Tibial nerve (tissue), 4 donors: ENCODE measurements at regions not wholly inside any gene's neighbourhood (a gene's known extent, or its start where the extent isn't known, plus 50 kb on each side); places are given as distances from the start of the nearest gene placed in this dataset.

Source experiments
- EP300 ChIP-seq, 2 donors: sonication (generic); formaldehyde crosslinking; IDR thresholded peaks; one replicate each; pipeline ENCODE4 v1.6.1; 2017; ENCODE audit warnings: antibody characterized with exemption in 2 of 2, mild to moderate bottlenecking in 1 of 2
- POLR2A ChIP-seq, 2 donors: fragments of 450-650 bp; IDR thresholded peaks; one replicate each; pipeline ENCODE4 v1.6.1; 2017; ENCODE audit warnings: antibody characterized with exemption in 2 of 2, mild to moderate bottlenecking in 2 of 2, moderate library complexity in 2 of 2
- TF ChIP-seq, protein P1 (sequence below), 5 experiments: fragments of 200-600 bp in 3 of 5; fragments of 450-650 bp in 2 of 5; sonication (generic) in 3 of 5; IDR thresholded peaks; one replicate each; pipeline ENCODE4 v1.5.1; 2016 to 2019; ENCODE audit warnings: antibody characterized with exemption in 5 of 5, mild to moderate bottlenecking in 3 of 5, moderate library complexity in 2 of 5

DNA sequence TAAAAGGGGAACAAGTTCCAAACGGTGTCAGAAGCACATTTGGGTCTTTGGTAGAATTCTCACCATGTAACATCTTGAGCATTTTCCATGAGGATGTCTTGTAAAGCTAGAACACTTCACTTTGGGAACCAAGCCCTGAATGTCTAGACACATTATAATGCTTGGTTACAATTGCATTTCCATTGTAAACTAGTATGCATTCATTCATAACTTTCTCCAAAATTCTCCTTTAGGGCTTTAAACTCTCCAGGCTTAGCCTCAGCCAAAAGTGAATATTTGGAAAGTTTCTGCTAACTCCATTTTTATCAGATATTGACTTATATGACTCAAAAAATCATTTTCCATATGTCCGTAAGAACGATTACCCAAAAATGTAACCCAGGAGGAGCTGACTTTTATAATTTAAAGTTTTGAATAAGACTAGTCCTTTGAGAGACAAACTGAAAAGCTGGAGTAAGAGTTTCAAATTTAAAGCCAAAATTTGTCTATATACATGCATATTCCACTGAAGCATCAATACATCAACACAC, 1170.4 kb downstream of the EFNB2 start:
- TF ChIP-seq EP300 (IDR thresholded peaks at IDR 0.05) (no peak), POLR2A (IDR thresholded peaks at IDR 0.05) (no peak)
- TF ChIP-seq, protein P1, sequence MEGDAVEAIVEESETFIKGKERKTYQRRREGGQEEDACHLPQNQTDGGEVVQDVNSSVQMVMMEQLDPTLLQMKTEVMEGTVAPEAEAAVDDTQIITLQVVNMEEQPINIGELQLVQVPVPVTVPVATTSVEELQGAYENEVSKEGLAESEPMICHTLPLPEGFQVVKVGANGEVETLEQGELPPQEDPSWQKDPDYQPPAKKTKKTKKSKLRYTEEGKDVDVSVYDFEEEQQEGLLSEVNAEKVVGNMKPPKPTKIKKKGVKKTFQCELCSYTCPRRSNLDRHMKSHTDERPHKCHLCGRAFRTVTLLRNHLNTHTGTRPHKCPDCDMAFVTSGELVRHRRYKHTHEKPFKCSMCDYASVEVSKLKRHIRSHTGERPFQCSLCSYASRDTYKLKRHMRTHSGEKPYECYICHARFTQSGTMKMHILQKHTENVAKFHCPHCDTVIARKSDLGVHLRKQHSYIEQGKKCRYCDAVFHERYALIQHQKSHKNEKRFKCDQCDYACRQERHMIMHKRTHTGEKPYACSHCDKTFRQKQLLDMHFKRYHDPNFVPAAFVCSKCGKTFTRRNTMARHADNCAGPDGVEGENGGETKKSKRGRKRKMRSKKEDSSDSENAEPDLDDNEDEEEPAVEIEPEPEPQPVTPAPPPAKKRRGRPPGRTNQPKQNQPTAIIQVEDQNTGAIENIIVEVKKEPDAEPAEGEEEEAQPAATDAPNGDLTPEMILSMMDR (IDR thresholded peaks at IDR 0.05): no peak
